NCI-H2171 (cell line): ENCODE measurements at regions not wholly inside any gene's neighbourhood (a gene's known extent, or its start where the extent isn't known, plus 50 kb on each side); places are given as distances from the start of the nearest gene placed in this dataset.

Experiments
- DNase-seq: peaks from one replicate; lab custom pipeline; 2025; lab: John Stamatoyannopoulos, UW

DNA sequence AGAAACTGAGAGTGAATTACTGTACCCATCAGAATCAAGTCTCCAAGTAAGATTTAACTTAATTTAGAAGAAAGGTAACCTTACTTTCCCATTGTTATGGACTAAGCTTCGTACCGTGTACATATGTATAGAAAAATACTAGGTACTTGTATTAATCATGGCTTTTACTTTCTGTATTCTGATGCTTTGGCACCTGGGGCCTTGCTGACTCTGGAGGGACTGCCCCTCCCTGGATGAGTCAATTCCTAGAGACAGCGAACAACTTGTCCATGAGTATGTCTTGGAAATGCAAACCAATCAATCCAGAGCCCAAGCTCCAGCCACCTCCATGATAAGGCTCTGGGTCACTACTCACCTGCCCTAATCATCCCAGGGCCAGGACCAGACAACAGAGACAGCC is 50.0 kb upstream of the DGKG start:
- no peak for DNase-seq
